Keratinocyte (primary cell): ENCODE measurements at regions not wholly inside any gene's neighbourhood (a gene's known extent, or its start where the extent isn't known, plus 50 kb on each side); places are given as distances from the start of the nearest gene placed in this dataset.

Experiments
- DNase-seq: peaks from one replicate; pipeline ENCODE4 v3.0.0-alpha.2; 2011; ENCODE audit warnings: low read depth, missing footprints, low spot score
- FAIRE-seq: peaks from 2 replicates; lab custom pipeline; 2011; peaks lifted over from hg19 to GRCh38; lab: Jason Lieb, UNC
- H2AFZ ChIP-seq: 2 replicates; pipeline ENCODE4 v1.6.0; 2012; ENCODE audit warnings: low read length, control low read depth, inconsistent platforms; ENCODE audit not compliant: control insufficient read depth
- H3K27ac ChIP-seq: 2 replicates; pipeline ENCODE4 v1.5.1; 2011; ENCODE audit warnings: low read length; ENCODE audit not compliant: control insufficient read depth, insufficient read depth
- H3K27me3 ChIP-seq: 3 replicates; pipeline ENCODE4 v1.6.0; 2011; ENCODE audit warnings: low read length; ENCODE audit not compliant: control insufficient read depth, insufficient read depth; ENCODE audit errors: extremely low read depth
- H3K36me3 ChIP-seq, 2 experiments: 2 replicates in 1 of 2; 3 replicates in 1 of 2; pipeline ENCODE4 v1.5.1; 2011; ENCODE audit warnings: low read length in 2 of 2, mild to moderate bottlenecking in 1 of 2; ENCODE audit not compliant: control insufficient read depth in 2 of 2, insufficient read depth in 2 of 2; ENCODE audit errors: extremely low read depth in 1 of 2
- H3K4me1 ChIP-seq: 3 replicates; pipeline ENCODE4 v1.5.1; 2011; ENCODE audit warnings: low read length; ENCODE audit not compliant: control insufficient read depth, insufficient read depth; ENCODE audit errors: extremely low read depth
- H3K4me2 ChIP-seq: 3 replicates; pipeline ENCODE4 v1.6.0; 2011; ENCODE audit warnings: low read depth, low read length; ENCODE audit not compliant: control insufficient read depth, insufficient read depth; ENCODE audit errors: extremely low read depth
- H3K4me3 ChIP-seq, 3 experiments: fragments of 200-600 bp in 1 of 3; sonication (generic) in 1 of 3; 2 replicates in 2 of 3; 3 replicates in 1 of 3; pipeline ENCODE4 v1.5.1; 2011 to 2016; ENCODE audit warnings: low read length in 3 of 3, mild to moderate bottlenecking in 3 of 3, control low read depth in 2 of 3, inconsistent platforms in 1 of 3, low read depth in 1 of 3, mixed read lengths in 1 of 3, mixed run types in 1 of 3, moderate library complexity in 1 of 3; ENCODE audit not compliant: control insufficient read depth in 2 of 3, insufficient read depth in 2 of 3; ENCODE audit errors: extremely low read depth in 1 of 3
- H3K79me2 ChIP-seq: 2 replicates; pipeline ENCODE4 v1.6.0; 2012; ENCODE audit warnings: low read length; ENCODE audit not compliant: control insufficient read depth, insufficient read depth
- H3K9ac ChIP-seq: 3 replicates; pipeline ENCODE4 v1.6.0; 2011; ENCODE audit warnings: low read length; ENCODE audit not compliant: control insufficient read depth, insufficient read depth; ENCODE audit errors: extremely low read depth
- H3K9me1 ChIP-seq: 3 replicates; pipeline ENCODE4 v1.6.0; 2011; ENCODE audit warnings: low read length; ENCODE audit not compliant: control insufficient read depth, insufficient read depth; ENCODE audit errors: extremely low read depth
- H3K9me3 ChIP-seq: 2 replicates; pipeline ENCODE4 v1.5.1; 2012; ENCODE audit warnings: low read depth, low read length; ENCODE audit not compliant: control insufficient read depth
- H4K20me1 ChIP-seq: 3 replicates; pipeline ENCODE4 v1.6.0; 2011; ENCODE audit warnings: low read length; ENCODE audit not compliant: control insufficient read depth, insufficient read depth; ENCODE audit errors: extremely low read depth
- EZH2 ChIP-seq: IDR thresholded peaks from one replicate; pipeline ENCODE4 v1.6.1; 2012; ENCODE audit warnings: inconsistent platforms, mild to moderate bottlenecking, low read length, moderate library complexity
- dilution Hi-C: fragments of 300-500 bp; cut with MboI; formaldehyde crosslinking; loops from one replicate; pipeline ENCODE4 v1.7.0; 2020; ENCODE audit warnings: low sequenced_read_pairs; ENCODE audit not compliant: extremely low pct_ligation_motif_present
- TF ChIP-seq, protein P1 (sequence below), 3 experiments: IDR thresholded peaks in 1 of 3; conservative IDR thresholded peaks in 1 of 3; optimal IDR thresholded peaks in 1 of 3; 2 replicates in 2 of 3; 3 replicates in 1 of 3; pipeline versions ENCODE3 to v1.5.1; 2011; ENCODE audit warnings: low read length in 3 of 3, mild to moderate bottlenecking in 3 of 3, moderate library complexity in 2 of 3, control low read depth in 1 of 3, inconsistent platforms in 1 of 3; ENCODE audit not compliant: insufficient read depth in 2 of 3; ENCODE audit errors: extremely low read depth in 1 of 3

DNA sequence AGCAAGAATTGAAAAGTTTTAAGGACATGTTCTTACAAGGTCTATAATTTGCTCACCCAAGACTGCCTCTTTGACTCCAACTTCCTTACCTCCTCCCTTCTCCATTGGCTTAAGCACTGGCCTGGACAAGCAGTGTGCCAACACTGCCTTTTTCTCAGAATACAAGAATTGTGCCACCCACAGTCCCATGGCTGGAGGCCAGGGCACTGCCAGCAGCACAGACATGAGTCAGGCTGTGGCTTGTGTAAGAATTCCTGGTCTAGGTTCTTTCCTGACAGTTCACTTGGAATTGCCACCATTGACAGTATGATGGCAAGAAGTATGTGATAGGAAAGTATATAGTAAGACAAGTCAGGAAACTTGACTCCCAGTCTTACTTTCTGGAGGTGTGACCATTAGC is 202.7 kb upstream of the MARCKS start:
- DNase-seq (peak; percentile 88), FAIRE-seq (peak; percentile 93)
- H2AFZ ChIP-seq: no peak overlapping the region
- no peaks in the 10 kb centered on the region for H3K36me3 ChIP-seq
- H3K27ac ChIP-seq: peak overlapping the region; percentile 52
- H3K9me3 ChIP-seq: no peaks in the 10 kb centered on the region
- no peaks in the 10 kb centered on the region for H3K27me3 ChIP-seq
- H3K79me2 ChIP-seq: no peaks in the 10 kb centered on the region
- no peak overlapping the region for H3K9ac ChIP-seq
- peak overlapping the region in 1 of 3 experiments; percentile 5 for H3K4me3 ChIP-seq
- dilution Hi-C loops: no loop called here
- H3K4me2 ChIP-seq: peak overlapping the region; percentile 62
- TF ChIP-seq, protein P1, sequence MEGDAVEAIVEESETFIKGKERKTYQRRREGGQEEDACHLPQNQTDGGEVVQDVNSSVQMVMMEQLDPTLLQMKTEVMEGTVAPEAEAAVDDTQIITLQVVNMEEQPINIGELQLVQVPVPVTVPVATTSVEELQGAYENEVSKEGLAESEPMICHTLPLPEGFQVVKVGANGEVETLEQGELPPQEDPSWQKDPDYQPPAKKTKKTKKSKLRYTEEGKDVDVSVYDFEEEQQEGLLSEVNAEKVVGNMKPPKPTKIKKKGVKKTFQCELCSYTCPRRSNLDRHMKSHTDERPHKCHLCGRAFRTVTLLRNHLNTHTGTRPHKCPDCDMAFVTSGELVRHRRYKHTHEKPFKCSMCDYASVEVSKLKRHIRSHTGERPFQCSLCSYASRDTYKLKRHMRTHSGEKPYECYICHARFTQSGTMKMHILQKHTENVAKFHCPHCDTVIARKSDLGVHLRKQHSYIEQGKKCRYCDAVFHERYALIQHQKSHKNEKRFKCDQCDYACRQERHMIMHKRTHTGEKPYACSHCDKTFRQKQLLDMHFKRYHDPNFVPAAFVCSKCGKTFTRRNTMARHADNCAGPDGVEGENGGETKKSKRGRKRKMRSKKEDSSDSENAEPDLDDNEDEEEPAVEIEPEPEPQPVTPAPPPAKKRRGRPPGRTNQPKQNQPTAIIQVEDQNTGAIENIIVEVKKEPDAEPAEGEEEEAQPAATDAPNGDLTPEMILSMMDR (optimal IDR thresholded peaks at IDR 0.05 in 1 of 3, IDR thresholded peaks at IDR 0.05 in 1 of 3, conservative IDR thresholded peaks at IDR 0.05 in 1 of 3; ENCODE audit: extremely low read depth in 1 of 3, insufficient read depth in 2 of 3, low read length in 3 of 3): no peak
- no peak for TF ChIP-seq EZH2
- no peaks in the 10 kb centered on the region for H4K20me1 ChIP-seq
- no peaks in the 10 kb centered on the region for H3K9me1 ChIP-seq
- H3K4me1 ChIP-seq: peaks cover 44% of the 10 kb centered on the region

DNA sequence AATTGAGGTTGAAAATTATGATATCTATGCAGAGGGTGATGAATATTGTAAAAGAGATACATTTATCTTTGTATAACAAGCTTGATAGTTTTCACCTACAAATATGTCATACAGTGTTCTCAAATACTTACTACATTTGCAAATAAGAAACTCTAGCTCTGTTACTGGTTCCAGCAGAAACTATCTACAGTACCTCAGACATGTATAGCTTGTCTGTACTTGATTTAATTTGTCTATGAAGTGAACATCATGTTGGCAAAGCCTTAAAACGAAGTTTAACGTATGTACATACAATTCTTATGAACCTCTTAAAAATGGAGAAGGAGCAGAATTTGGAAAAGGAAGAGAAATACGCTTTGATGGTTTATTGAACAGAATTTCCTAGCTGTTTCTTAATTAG is 201.4 kb upstream of the MARCKS start:
- peak overlapping the region; percentile 52 for H3K27ac ChIP-seq
- peaks cover 30% of the 10 kb centered on the region for H3K4me1 ChIP-seq
- no peaks in the 10 kb centered on the region for H3K36me3 ChIP-seq
- no peak for DNase-seq
- H3K4me2 ChIP-seq: peak overlapping the region; percentile 33
- H4K20me1 ChIP-seq: no peaks in the 10 kb centered on the region
- peak; percentile 74 for FAIRE-seq
- dilution Hi-C loops: no loop called here
- no peak overlapping the region for H3K9ac ChIP-seq
- peak overlapping the region; percentile 77 for H2AFZ ChIP-seq
- H3K9me3 ChIP-seq: no peaks in the 10 kb centered on the region
- H3K27me3 ChIP-seq: no peaks in the 10 kb centered on the region
- no peak overlapping the region for H3K4me3 ChIP-seq
- H3K79me2 ChIP-seq: no peaks in the 10 kb centered on the region
- H3K9me1 ChIP-seq: no peaks in the 10 kb centered on the region
- TF ChIP-seq, protein P1 (optimal IDR thresholded peaks at IDR 0.05 in 1 of 3, IDR thresholded peaks at IDR 0.05 in 1 of 3, conservative IDR thresholded peaks at IDR 0.05 in 1 of 3; ENCODE audit: extremely low read depth in 1 of 3, insufficient read depth in 2 of 3, low read length in 3 of 3): no peak
- TF ChIP-seq EZH2: no peak
